ENCODE measurements at regions not wholly inside any gene's neighbourhood (a gene's known extent, or its start where the extent isn't known, plus 50 kb on each side); places are given as distances from the start of the nearest gene placed in this dataset.

- TF ChIP-seq KLF8 (tag by site-specific recombination; IDR thresholded peaks at IDR 0.05) (no peak), CTCF (tag by site-specific recombination; IDR thresholded peaks at IDR 0.05) (no peak), SP2 (tag by site-specific recombination; IDR thresholded peaks at IDR 0.05) (no peak), PRDM6 (tag by site-specific recombination; IDR thresholded peaks at IDR 0.05) (no peak), ZBTB8A (tag by site-specific recombination; IDR thresholded peaks at IDR 0.05) (no peak), ZNF184 (tag by site-specific recombination; IDR thresholded peaks at IDR 0.05) (no peak), ZNF785 (tag by site-specific recombination; IDR thresholded peaks at IDR 0.05) (no peak), REST (tag by site-specific recombination; IDR thresholded peaks at IDR 0.05) (no peak), ZNF302 (tag by site-specific recombination; IDR thresholded peaks at IDR 0.05; ENCODE audit: low read depth) (no peak), ATF2 (tag by site-specific recombination; IDR thresholded peaks at IDR 0.05; ENCODE audit: low read depth) (no peak)
These were observed 410.6 kb upstream of the ADAMTS9 start for GRCh38 chr3:65098400-65098799.

All from HEK293 (cell line).